Lower leg skin (tissue), 4 donors: ENCODE measurements at regions not wholly inside any gene's neighbourhood (a gene's known extent, or its start where the extent isn't known, plus 50 kb on each side); places are given as distances from the start of the nearest gene placed in this dataset.

Source experiments
- DNase-seq, 2 donors: peaks; one replicate each; pipeline ENCODE4 v3.0.0-alpha.2; 2019; ENCODE audit warnings: low spot score in 2 of 2
- H3K4me3 ChIP-seq: fragments of 200-600 bp; sonication (generic); 2 replicates; pipeline ENCODE4 v1.5.1; 2017; ENCODE audit warnings: mild to moderate bottlenecking, low read depth; ENCODE audit not compliant: poor library complexity, severe bottlenecking
- POLR2A ChIP-seq, 2 donors: fragments of 450-650 bp; IDR thresholded peaks; one replicate each; pipeline ENCODE4 v1.6.1; 2016 to 2017; ENCODE audit warnings: antibody characterized with exemption in 2 of 2, mild to moderate bottlenecking in 1 of 2, moderate library complexity in 1 of 2
- WGBS, 2 donors: methylation state at CpG; one replicate each; pipeline ENCODE4 v1.1.5; 2018; 5-methylcytosine and 5-hydroxymethylcytosine counted together
- intact Hi-C: fragments of 100-400 bp; cut with DNase I; formaldehyde crosslinking; loops from one replicate; pipeline ENCODE4 v1.15.0; 2023; ENCODE audit warnings: low total_unique reads
- TF ChIP-seq, protein P1 (sequence below), 3 donors: fragments of 450-650 bp; IDR thresholded peaks; one replicate each; pipeline ENCODE4 v1.5.1; 2016; ENCODE audit warnings: antibody characterized with exemption in 3 of 3, mild to moderate bottlenecking in 3 of 3, moderate library complexity in 2 of 3

DNA sequence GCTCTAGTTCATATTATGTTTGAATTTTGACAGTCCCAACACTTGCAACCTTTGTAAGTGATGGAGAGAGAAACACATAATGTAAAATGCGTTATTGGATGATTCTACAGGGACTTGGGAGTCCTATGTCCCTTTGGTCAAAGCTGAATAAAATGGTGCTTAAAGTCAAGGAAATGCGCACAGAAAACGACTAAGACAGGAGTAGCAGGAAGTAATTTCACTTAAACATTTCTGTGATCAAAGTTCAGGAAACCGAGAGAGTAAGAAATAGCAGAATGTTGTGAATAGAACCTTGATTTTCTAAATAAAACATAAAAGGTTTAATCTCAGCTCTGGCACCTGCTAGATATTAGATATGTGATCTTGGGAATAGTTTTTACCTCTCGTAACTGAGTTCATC, 2339.2 kb downstream of the MAT2B start:
- WGBS, 2 donors, result 90% methylated on average over 5 of the region's 5 CpGs
- TF ChIP-seq, protein P1, sequence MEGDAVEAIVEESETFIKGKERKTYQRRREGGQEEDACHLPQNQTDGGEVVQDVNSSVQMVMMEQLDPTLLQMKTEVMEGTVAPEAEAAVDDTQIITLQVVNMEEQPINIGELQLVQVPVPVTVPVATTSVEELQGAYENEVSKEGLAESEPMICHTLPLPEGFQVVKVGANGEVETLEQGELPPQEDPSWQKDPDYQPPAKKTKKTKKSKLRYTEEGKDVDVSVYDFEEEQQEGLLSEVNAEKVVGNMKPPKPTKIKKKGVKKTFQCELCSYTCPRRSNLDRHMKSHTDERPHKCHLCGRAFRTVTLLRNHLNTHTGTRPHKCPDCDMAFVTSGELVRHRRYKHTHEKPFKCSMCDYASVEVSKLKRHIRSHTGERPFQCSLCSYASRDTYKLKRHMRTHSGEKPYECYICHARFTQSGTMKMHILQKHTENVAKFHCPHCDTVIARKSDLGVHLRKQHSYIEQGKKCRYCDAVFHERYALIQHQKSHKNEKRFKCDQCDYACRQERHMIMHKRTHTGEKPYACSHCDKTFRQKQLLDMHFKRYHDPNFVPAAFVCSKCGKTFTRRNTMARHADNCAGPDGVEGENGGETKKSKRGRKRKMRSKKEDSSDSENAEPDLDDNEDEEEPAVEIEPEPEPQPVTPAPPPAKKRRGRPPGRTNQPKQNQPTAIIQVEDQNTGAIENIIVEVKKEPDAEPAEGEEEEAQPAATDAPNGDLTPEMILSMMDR (IDR thresholded peaks at IDR 0.05), result no peak
- no peak for TF ChIP-seq POLR2A (IDR thresholded peaks at IDR 0.05)
- no peak overlapping the region for H3K4me3 ChIP-seq
- DNase-seq, result no peak
- intact Hi-C loops, result no loop called here

DNA sequence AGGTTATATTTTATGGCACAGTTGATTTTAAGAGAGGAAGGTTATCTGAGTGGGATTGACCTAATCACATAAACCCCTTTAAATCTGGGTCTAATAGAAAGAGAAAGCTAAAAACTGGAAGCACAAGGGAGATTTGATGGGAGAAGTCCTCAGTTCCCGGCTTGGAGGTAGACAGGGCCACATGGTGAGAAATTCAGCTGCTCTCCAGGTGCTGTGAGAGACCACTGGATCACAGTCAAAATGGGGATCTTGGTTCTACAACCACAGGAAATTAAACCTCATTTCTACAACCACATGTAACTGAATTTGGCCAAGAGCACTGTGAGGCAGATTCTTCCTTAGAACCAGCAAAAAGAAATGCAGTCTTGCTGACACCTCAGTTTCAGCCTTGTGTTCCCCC, 2352.7 kb downstream of the MAT2B start:
- intact Hi-C loops, result no loop called here
- no peak overlapping the region for H3K4me3 ChIP-seq
- WGBS, 2 donors, result 56 to 72% methylated on average over 1 of the region's 1 CpG
- DNase-seq, result no peak
- TF ChIP-seq, protein P1 (IDR thresholded peaks at IDR 0.05), result no peak

DNA sequence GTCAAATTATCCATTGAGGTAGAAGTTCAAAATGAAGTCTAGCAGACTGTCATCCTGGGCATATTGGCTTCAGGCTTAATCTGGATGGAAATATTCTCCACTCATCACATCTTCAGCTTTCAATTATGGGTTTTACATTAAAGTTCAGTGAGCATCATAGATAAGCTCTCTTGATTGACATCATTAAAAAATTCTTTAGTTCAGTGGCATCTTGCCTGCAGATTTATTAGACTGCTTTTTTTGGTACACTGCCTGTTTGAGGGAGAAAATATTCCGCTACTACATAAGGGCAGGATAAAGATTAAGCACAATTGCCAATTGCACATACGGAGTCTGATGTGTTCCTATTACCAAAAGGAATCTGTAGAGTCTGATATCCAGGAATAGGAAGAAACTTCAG, 2353.8 kb downstream of the MAT2B start:
- TF ChIP-seq, protein P1 (IDR thresholded peaks at IDR 0.05), result no peak
- no peak for TF ChIP-seq POLR2A (IDR thresholded peaks at IDR 0.05)
- intact Hi-C loops, result no loop called here
- no peak overlapping the region for H3K4me3 ChIP-seq
- WGBS, 2 donors, result 58 to 59% methylated on average over 2 of the region's 2 CpGs
- DNase-seq, result no peak

DNA sequence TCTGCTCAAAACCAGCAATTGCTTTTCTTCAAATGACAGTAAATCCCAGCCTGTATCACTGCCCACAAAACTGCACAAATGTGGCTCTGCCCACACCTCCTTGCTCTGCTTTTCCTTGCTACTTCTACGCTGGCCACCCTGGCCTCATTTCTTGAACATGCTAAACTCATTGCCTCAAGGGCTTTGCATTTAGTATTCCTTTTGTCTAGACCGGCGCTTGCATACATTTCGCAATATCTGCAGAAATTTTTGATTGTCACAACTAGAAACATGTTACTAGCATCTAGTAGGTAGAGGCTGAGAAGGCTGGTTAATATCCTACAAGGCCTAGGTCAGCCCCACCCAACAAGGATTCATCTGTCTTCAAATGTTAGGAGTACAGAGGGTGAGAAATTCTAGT, 2357.8 kb downstream of the MAT2B start:
- intact Hi-C loops, result no loop called here
- no peak overlapping the region for H3K4me3 ChIP-seq
- DNase-seq, result no peak
- WGBS, 2 donors, result 73 to 81% methylated on average over 4 of the region's 4 CpGs
- TF ChIP-seq, protein P1 (IDR thresholded peaks at IDR 0.05), result no peak
- no peak for TF ChIP-seq POLR2A (IDR thresholded peaks at IDR 0.05)

DNA sequence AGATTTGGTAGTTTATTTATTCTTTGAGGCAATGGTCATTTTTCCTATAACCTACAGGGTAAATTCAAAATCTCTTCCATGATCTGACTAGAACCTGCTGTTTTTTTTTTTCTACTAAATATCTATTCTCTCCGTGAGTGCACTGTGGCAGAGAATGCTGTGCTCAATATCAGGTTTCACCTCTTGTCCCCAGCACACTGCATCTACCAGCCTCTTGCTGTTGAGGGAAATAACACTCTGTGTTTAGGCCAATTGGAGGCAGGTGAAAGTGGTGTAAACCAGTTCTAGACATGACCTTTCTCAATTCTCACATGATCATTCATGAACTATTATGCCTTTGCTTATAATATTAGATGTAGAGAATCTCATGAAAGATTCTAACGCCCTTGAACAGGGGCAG, 2365.9 kb downstream of the MAT2B start:
- H3K4me3 ChIP-seq, result no peak overlapping the region
- WGBS, 2 donors, result 63 to 72% methylated on average over 2 of the region's 2 CpGs
- no peak for DNase-seq
- intact Hi-C loops, result no loop called here
- TF ChIP-seq, protein P1 (IDR thresholded peaks at IDR 0.05), result no peak
- no peak for TF ChIP-seq POLR2A (IDR thresholded peaks at IDR 0.05)

DNA sequence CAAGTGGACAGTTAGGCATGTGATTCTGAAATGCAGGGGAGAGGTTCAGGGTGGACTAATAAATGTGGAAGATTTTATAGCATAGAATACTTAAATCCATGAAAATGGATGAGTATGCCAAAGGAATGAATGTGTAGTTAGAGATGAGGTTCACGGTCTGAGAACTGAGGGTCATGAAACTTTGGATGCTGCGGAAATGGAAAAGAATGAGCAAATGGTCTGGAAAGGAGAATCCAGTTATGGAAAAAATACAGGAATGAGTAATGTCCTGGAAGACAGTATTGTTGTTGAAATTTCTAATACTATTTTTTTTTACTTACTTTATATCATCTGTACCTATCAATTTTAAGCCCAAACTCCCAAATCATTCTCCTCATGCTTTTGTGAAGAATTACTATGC, 2369.4 kb downstream of the MAT2B start:
- 80 to 83% methylated on average over 2 of the region's 2 CpGs for WGBS, 2 donors
- TF ChIP-seq POLR2A (IDR thresholded peaks at IDR 0.05), result no peak
- TF ChIP-seq, protein P1 (IDR thresholded peaks at IDR 0.05), result no peak
- H3K4me3 ChIP-seq, result no peak overlapping the region
- intact Hi-C loops, result loop anchor here (1.0 kb wide), 1 partner anchor 27 kb away; no protein-coding TSS in a partner anchor
- no peak for DNase-seq
